ENCODE measurements at regions not wholly inside any gene's neighbourhood (a gene's known extent, or its start where the extent isn't known, plus 50 kb on each side); places are given as distances from the start of the nearest gene placed in this dataset.

DNA sequence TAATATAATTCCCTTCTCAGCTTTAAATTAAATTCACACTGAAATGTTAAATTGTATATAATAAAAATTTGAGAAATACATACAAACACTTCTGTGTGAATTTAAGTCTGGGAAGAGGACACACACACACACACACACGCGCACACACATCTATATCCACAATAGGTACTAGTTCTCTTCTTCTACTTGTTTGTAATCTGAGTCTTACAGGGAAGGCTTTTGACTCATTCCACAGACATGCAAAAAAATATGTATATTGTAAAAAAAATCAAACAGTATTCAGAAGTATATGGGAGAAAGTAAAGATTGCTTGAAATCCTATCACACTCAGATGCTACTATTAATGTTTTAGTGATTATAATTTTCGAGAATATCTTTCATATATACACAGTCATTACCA lies 276.2 kb downstream of the MDFIC start:
- Histone ChIP-seq H3K79me2 (replicated peaks; ENCODE audit: insufficient read depth, low read length) (no peaks in the 10 kb centered on the region), H3F3A (ENCODE audit: insufficient read depth, low read length, poor library complexity, severe bottlenecking) (no peaks in the 10 kb centered on the region), H3K9me3 (ENCODE audit: low read length) (no peaks in the 10 kb centered on the region), H3K4me2 (ENCODE audit: low read length) (no peak overlapping the region), H3K27ac (ENCODE audit: low read length) (no peak overlapping the region), H3K27me3 (ENCODE audit: insufficient read depth, low read depth, low read length) (no peaks in the 10 kb centered on the region), H4K20me1 (ENCODE audit: insufficient read depth) (no peaks in the 10 kb centered on the region), H3K9me2 (ENCODE audit: insufficient read depth, low read length) (no peaks in the 10 kb centered on the region), H3K4me3 (ENCODE audit: low read length) (no peak overlapping the region), H3K9ac (ENCODE audit: low read length) (no peak overlapping the region), H2AFZ (ENCODE audit: low read depth, low read length) (no peak overlapping the region), H3K36me3 (ENCODE audit: insufficient read depth, low read length) (no peaks in the 10 kb centered on the region)
- no peak for TF ChIP-seq EP300 (conservative IDR thresholded peaks at IDR 0.05; ENCODE audit: poor library complexity, severe bottlenecking)
- no peak for TF ChIP-seq RAD21 (conservative IDR thresholded peaks at IDR 0.05)
- TF ChIP-seq, protein P1, sequence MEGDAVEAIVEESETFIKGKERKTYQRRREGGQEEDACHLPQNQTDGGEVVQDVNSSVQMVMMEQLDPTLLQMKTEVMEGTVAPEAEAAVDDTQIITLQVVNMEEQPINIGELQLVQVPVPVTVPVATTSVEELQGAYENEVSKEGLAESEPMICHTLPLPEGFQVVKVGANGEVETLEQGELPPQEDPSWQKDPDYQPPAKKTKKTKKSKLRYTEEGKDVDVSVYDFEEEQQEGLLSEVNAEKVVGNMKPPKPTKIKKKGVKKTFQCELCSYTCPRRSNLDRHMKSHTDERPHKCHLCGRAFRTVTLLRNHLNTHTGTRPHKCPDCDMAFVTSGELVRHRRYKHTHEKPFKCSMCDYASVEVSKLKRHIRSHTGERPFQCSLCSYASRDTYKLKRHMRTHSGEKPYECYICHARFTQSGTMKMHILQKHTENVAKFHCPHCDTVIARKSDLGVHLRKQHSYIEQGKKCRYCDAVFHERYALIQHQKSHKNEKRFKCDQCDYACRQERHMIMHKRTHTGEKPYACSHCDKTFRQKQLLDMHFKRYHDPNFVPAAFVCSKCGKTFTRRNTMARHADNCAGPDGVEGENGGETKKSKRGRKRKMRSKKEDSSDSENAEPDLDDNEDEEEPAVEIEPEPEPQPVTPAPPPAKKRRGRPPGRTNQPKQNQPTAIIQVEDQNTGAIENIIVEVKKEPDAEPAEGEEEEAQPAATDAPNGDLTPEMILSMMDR (IDR thresholded peaks at IDR 0.05; ENCODE audit: poor library complexity, severe bottlenecking): no peak
- TF ChIP-seq MXI1 (conservative IDR thresholded peaks at IDR 0.05; ENCODE audit: poor library complexity, severe bottlenecking): no peak
- TF ChIP-seq TAF1 (IDR thresholded peaks at IDR 0.05; ENCODE audit: low read depth): no peak
- TF ChIP-seq SMC3 (conservative IDR thresholded peaks at IDR 0.05; ENCODE audit: poor library complexity): no peak
- TF ChIP-seq EZH2 (IDR thresholded peaks at IDR 0.05; ENCODE audit: borderline replicate concordance, insufficient read depth, low read length, poor library complexity, severe bottlenecking): no peak
- no peak for TF ChIP-seq POLR2AphosphoS5 (IDR thresholded peaks at IDR 0.05)
- TF ChIP-seq, protein P2, sequence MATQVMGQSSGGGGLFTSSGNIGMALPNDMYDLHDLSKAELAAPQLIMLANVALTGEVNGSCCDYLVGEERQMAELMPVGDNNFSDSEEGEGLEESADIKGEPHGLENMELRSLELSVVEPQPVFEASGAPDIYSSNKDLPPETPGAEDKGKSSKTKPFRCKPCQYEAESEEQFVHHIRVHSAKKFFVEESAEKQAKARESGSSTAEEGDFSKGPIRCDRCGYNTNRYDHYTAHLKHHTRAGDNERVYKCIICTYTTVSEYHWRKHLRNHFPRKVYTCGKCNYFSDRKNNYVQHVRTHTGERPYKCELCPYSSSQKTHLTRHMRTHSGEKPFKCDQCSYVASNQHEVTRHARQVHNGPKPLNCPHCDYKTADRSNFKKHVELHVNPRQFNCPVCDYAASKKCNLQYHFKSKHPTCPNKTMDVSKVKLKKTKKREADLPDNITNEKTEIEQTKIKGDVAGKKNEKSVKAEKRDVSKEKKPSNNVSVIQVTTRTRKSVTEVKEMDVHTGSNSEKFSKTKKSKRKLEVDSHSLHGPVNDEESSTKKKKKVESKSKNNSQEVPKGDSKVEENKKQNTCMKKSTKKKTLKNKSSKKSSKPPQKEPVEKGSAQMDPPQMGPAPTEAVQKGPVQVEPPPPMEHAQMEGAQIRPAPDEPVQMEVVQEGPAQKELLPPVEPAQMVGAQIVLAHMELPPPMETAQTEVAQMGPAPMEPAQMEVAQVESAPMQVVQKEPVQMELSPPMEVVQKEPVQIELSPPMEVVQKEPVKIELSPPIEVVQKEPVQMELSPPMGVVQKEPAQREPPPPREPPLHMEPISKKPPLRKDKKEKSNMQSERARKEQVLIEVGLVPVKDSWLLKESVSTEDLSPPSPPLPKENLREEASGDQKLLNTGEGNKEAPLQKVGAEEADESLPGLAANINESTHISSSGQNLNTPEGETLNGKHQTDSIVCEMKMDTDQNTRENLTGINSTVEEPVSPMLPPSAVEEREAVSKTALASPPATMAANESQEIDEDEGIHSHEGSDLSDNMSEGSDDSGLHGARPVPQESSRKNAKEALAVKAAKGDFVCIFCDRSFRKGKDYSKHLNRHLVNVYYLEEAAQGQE (IDR thresholded peaks at IDR 0.05; ENCODE audit: borderline replicate concordance): no peak

DNA sequence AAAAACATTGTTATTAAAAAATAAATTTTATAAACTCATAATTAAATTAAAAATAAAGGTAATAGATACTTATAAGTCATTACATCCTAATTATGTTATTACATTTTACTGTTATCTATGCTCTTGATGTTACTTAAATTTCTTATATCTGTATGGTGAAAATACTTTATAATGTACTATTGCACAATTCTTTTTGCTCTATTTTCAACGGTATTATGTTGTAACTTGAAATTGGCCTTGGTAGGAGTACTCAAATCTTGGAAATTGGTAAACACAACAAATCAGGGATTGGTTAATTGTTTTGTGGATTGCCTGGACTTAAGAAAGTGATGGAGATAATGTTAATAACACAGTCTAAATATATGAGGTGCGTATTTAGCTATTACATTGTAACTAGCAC lies 273.3 kb downstream of the MDFIC start:
- Histone ChIP-seq H3K27me3 (ENCODE audit: insufficient read depth, low read depth, low read length) (no peaks in the 10 kb centered on the region), H3K27ac (ENCODE audit: low read length) (no peak overlapping the region), H4K20me1 (ENCODE audit: insufficient read depth) (no peaks in the 10 kb centered on the region), H3K36me3 (ENCODE audit: insufficient read depth, low read length) (no peaks in the 10 kb centered on the region), H3K9me2 (ENCODE audit: insufficient read depth, low read length) (no peaks in the 10 kb centered on the region), H3K9me3 (ENCODE audit: low read length) (no peaks in the 10 kb centered on the region), H3K4me3 (ENCODE audit: low read length) (no peak overlapping the region), H3F3A (ENCODE audit: insufficient read depth, low read length, poor library complexity, severe bottlenecking) (no peaks in the 10 kb centered on the region), H3K9ac (ENCODE audit: low read length) (no peak overlapping the region), H3K4me2 (ENCODE audit: low read length) (no peak overlapping the region), H2AFZ (ENCODE audit: low read depth, low read length) (no peak overlapping the region), H3K79me2 (replicated peaks; ENCODE audit: insufficient read depth, low read length) (no peaks in the 10 kb centered on the region)
- TF ChIP-seq RAD21 (conservative IDR thresholded peaks at IDR 0.05) (no peak), POLR2AphosphoS5 (IDR thresholded peaks at IDR 0.05) (no peak), MXI1 (conservative IDR thresholded peaks at IDR 0.05; ENCODE audit: poor library complexity, severe bottlenecking) (no peak), SMC3 (conservative IDR thresholded peaks at IDR 0.05; ENCODE audit: poor library complexity) (no peak)
- TF ChIP-seq, protein P1 (IDR thresholded peaks at IDR 0.05; ENCODE audit: poor library complexity, severe bottlenecking): no peak
- TF ChIP-seq, protein P2 (IDR thresholded peaks at IDR 0.05; ENCODE audit: borderline replicate concordance): no peak

Measured in neural cell (in vitro differentiated cells).